Esophagus muscularis mucosa (tissue), 3 donors: ENCODE measurements at regions not wholly inside any gene's neighbourhood (a gene's known extent, or its start where the extent isn't known, plus 50 kb on each side); places are given as distances from the start of the nearest gene placed in this dataset.

Source experiments
- CTCF ChIP-seq, 3 experiments: fragments of 200-600 bp in 2 of 3; fragments of 450-650 bp in 1 of 3; sonication (generic) in 2 of 3; IDR thresholded peaks; one replicate each; pipeline ENCODE4 v1.5.1; 2017 to 2019; ENCODE audit warnings: antibody characterized with exemption in 3 of 3, mild to moderate bottlenecking in 2 of 3, moderate library complexity in 1 of 3
- POLR2A ChIP-seq: fragments of 450-650 bp; IDR thresholded peaks from one replicate; pipeline ENCODE4 v1.6.1; 2017; ENCODE audit warnings: antibody characterized with exemption, moderate library complexity, mild to moderate bottlenecking, low read depth
- POLR2AphosphoS5 ChIP-seq, 2 donors: sonication (generic); formaldehyde crosslinking; IDR thresholded peaks; one replicate each; pipeline ENCODE4 v1.6.1; 2017; ENCODE audit warnings: antibody characterized with exemption in 2 of 2

DNA sequence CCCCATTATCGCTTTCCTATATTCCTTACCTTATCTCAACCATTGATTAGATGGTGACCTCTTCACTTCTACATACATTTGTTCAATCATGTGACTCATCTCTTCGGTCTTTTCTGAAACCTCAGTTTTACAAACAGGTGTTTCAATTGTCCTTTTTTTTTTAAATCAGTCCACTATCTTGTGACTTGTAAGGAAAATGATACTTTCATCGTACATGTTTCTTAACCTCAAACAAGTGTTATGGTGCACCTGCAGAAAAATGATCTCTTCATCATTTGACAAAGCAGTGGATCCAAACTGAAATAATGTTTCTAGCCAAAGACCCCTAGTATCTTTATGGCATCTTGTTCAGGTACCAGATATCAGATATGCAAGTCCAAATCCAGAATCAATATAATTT is 1157.2 kb downstream of the MRPL39 start:
- TF ChIP-seq CTCF (IDR thresholded peaks at IDR 0.05) (no peak), POLR2A (no peak), POLR2AphosphoS5 (IDR thresholded peaks at IDR 0.05) (no peak)
